HPDE6-E6E7 (cell line): ENCODE measurements at regions not wholly inside any gene's neighbourhood (a gene's known extent, or its start where the extent isn't known, plus 50 kb on each side); places are given as distances from the start of the nearest gene placed in this dataset.
"Not testable (repeated sequence)": the region's sequence is repeated elsewhere in the genome, so short reads cannot be mapped to it uniquely, and the experiment has no call there.

Experiments
- DNase-seq: peaks from one replicate; pipeline ENCODE4 v3.0.0; 2011; ENCODE audit warnings: missing footprints; ENCODE audit errors: extremely low spot score

DNA sequence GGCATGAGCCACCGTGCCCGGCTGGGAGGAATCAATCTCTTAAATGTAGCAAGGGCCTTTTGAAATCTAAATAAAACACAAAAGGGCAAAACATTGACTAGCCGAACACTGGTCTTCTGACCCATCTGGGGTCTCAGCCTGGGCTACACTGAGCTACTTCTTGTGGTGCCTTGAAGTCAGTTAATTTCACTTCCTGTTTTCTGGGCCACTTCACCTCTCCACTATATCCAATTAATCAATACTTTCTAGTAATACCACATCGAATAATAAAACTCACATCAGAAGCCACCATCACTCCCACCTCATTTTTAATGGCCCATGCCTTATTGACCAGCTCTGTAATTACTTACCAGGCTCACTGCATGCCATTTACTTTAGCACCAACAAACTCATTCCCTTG is 138.0 kb upstream of the SAMSN1 start:
- no peak for DNase-seq

DNA sequence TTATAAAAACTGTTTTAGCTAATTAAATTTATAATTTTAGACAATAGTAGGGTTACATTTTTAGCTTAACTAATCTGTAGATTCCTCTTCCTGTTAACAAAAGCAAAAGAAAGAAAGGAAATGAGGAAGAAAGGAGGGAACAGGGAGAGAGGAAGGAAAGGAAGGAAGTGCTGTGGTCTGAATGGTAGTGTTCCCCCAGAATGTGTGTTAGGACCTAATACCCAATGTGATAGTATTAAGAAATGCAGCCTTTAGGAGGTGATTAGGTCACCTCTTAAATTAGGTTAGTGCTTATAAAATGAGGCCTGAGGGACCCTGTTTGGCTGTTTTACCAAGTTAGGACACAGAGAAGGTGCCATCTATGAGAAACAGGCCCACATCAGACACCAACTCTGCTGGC is 136.9 kb upstream of the SAMSN1 start:
- DNase-seq, result no peak

DNA sequence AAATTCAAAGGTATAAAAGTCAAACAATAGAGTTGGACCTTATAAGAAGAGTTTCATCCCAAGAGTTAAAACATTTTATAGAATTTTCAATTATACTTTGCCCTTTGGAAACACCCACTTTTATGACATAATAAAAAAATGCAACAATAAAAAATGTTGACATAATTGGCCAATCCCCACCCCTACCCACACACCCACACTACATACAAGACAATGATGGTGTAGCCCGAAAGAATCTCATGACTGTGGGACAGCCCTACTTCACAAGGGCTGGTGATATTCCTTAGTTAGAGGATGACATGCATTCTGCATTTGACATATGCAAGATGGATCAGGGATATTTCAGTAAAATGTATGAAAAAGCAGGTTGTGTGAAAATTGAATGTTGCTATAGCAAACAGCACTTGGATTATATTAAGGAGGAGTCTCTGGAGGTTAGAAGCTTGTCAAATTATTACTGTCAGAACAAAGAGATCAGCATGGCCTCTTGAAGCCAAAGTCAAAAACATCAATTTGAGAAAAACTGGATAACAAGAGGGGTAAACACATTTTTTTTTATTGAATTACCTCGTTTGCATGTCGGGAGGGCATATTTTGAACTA is 133.0 kb upstream of the SAMSN1 start:
- DNase-seq, result no peak

DNA sequence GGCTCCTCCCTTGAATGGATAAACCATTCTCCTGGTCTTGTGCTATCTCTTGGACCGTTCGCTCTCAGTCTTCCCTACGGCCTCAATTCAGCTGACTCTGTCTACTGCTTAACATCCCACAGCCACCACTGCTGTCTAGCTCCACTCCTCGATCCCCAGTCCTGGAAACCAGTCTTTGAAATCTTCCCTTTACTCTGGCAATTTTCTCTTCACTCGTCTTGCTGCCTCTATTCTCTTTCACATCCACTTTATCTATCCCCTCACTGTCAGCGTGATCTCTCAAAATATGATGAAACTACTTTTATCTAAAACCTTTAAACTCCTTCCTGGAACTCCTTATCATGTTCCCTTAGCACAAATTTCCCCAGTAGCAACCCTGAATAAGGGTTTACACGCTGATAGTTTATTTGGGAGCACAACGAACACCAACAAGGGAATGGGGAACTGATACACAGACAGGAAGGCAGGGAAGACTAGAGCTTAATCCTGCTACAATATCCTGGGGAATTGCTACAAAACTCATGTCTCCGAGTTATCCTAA is 131.6 kb upstream of the SAMSN1 start:
- no peak for DNase-seq

DNA sequence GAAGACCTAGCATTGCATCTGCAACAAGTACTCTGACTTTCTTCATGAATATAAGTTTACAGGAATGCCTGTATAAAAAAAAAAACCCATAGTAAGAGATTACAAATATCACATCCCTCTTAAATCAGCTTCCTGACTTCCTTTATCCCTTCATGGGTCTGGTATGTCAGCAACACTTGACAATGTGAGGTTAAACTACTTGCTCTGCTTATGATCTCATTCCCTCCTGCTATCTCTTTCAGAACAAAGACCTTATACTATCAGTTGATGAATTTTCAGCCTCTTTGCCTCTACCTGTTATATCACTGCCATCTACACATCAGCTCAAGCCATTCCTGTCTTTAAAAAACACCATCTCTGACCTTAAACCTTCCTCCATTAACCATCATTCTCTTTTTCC is 130.9 kb upstream of the SAMSN1 start:
- DNase-seq, result no peak

DNA sequence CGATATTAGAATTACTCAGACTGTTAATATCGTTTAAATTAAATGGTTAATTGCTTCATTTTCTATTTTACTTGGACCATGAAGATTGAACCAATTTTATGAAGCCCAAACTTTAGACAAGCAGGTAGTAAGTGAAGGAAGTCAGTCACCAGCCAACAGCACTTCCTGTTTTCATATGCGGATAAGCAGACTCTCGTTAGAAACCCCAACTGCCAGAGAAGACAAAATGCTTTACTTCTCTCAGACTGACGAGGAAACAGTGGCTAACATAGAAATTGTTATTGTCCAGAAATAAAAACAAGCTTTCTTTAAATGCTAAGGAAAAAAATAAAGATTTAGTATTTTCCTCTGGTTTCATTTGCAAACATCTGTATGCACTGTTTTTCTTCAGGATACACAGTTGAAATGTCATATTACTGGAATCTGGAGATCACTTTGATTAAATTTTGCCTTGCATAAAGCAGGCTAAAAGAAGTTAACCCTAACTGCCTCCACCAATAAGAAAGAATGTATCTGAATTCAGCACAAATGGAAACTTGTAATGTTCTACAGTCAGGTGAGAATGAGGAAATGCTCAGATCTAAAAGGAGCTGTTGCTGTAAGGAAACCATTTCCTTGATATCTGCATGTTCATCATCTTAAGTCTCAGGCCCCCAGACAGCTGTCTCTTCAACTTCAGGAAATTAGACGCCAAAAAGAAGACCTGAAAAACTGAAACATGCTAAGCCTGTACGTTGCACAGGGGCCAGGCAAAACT is 129.8 kb upstream of the SAMSN1 start:
- no peak for DNase-seq

DNA sequence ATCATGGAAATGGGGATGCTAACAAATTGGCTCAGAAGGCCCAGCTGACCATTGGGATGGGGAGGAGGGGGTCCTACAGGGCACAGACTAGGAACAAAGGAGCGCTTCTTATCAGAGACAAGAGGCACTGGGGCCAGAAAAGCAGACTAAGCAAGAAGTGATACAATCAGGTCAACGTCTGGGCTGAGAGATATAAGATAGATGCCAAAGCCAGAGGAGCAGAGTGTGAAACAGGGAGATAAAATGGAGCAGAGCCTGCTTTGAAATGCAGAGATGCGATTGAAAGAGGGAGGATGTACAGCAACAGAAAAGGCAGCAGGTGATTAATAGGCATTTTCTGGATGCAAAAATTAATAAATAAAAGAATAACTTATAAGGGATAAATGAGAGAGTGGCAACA is 127.5 kb upstream of the SAMSN1 start:
- no peak for DNase-seq

DNA sequence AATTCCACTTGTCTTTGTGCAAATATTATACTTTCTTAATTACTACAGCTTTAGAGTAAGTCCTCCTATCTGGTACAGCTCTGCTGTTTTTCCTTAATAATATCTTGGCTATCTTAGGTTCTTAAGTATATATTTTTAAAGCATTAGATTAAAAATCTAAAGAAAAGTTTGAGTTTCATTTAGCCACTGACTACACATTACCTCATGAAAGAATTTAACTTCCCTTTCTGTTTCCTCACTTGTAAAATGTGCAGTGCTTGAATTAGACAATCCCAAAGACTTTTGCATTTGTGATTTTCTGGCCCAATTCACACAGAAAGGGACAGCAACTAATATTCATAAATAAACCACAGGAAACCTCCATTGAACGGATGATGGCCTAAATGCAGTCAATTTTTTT is 126.4 kb upstream of the SAMSN1 start:
- DNase-seq, result no peak

DNA sequence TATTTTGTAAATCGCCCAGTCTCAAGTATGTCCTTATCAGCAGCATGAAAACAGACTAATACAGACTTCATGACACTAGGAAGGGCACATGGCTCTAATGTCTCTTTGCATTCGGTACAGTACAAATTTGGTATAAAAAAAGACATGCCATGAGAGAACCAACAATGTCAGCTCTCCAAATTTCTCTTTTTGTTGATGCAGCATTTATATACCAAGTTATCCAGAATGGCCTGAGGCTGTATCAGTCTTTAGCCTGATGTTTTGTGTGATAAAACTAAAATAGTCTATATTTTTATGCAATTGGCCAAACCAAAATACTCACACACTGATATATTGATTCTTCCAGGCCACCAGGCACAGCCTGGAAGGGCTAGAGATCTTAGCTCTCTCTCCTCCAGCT is 124.3 kb upstream of the SAMSN1 start:
- DNase-seq, result no peak

DNA sequence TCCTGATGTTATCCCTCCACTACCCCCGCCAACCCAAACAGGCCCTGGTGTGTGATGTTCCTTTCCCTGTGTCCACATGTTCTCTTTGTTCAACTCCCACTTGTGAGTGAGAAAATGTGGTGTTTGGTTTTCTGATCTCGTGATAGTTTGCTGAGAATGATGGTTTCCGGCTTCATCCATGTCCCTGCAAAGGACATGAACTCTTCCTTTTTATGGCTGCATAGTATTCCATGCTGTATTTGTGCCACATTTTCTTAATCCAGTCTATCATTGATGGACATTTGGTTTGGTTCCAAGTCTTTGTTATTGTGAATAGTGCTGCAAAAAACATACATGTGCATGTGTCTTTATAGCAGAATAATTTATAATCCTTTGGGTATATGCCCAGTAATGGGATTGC is 123.0 kb upstream of the SAMSN1 start:
- not testable (repeated sequence) for DNase-seq

DNA sequence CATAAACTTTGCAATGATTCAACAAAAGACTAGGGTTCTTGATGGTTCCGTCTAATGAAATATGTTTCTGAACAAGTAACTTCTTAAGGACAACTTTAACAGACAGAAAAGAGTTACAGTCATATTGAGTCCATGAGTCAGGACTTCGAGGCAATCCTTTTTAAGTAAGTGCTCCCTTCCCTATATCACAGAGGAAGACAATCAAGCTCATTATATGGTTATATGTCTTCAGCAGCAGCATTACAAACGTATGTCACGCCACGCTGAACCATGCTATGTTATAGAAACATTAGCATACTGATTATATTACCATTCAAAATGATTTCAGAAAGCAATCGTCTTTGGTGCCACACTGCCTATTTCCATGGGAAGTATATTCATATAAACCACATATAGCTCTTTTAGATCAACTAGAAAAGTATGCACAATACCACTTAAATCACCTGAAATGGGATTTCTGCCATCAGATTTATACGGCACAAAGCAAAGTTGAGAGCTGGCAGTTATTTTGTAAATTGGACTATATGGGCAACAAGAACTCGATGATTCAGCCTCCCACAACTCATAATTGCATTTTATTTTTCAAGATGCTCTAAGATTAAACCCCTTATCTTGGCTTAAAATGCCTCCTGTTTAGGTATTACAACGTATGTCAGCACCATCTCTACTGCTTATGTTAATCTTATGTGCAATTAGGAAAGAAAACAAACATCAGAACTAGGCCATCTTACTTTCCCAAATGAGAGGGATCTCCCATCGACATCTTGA is 111.3 kb upstream of the SAMSN1 start:
- no peak for DNase-seq

DNA sequence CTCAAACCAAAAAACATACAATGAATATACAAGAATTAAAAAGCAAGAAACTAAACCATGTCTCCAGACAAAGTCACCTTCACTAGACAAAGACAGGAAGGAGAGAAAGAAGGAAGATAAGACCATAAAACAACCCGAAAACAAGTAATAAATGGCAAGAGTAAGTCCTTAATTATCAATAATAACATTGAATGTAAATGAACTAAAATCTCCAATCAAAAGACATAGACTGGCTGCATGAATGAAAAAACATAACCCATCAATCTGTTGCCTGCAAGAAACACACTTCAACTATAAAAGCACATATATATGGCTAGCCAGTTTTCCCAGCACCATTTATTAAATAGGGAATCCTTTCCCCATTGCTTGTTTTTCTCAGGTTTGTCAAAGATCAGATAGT is 100.8 kb upstream of the SAMSN1 start:
- no peak for DNase-seq

DNA sequence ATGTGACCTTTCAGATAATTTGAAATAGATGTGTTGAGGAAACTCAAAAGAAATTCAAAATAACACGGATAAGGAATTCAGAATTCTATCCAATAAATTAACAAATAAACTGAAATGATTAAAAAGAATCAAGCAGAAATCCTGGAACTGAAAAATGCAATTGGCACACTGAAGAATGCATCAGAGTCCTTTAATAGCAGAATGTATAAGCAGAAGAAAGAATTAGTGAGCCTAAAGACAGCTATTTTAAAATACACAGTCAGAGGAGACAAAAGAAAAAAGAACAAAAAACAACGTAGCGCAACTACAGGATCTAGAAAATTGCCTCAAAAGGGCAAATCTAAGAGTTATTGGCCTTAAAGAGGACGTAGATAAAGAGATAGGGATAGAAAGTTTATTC is 99.6 kb upstream of the SAMSN1 start:
- DNase-seq, result no peak

DNA sequence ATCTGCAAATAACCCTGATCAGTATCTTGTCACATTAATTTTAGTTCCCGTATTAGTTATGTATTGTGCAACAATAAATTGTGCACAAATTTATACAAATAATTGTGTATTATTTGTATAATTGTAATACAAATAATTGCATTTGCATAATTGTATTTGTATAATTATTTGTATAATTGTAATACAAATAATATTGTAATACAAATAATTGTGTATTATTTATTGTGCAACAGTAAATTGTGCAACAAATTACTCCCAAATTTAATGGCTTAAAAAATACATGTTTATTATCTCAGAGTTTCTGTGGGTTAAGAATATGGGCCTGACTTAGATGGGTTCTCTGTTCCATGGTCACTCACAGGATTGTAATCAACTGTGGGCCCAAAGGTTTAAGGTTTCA is 86.2 kb upstream of the SAMSN1 start:
- no peak for DNase-seq

DNA sequence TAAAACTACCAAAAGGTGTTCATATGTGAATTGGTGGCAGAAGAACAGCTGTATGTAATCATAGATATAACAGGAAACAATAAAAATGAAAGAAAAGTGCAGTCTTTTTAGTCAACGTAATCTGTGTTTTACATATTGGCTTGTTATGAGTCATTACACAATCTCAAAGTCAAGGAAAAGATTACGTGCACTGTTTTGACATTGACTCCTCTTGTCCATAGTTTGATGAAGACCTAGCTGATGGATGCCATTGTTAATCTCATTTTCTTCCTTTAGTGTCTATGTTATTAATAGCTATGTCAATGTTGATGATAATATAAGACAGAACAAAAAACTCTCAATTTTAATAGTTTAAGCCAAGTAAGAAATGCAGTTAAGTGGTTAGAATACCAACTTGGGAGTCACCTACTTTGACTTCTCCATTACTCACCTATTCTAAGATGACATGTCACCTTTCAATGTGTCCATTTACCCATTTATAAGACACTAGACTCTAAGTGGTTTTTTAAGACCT is 84.5 kb upstream of the SAMSN1 start:
- DNase-seq, result no peak

DNA sequence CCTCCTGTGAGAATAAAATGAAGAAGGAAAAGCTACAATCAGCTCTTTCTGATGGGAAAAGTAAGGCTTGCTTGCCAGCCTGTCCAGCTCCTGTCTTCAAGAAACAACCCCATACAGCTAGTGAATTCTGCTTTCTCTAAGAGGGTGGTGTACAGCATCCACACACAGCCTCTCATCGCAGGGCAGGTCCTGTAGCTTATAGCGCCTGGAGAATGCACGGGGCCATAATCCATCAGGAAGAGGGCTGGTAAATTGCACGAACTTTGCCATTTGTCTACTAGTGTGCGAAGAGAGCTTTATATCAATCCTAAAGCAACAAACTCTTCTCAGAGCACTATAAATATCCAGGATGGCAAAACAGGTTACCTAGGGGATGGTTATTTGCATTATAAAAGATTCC is 83.3 kb upstream of the SAMSN1 start:
- DNase-seq, result no peak

DNA sequence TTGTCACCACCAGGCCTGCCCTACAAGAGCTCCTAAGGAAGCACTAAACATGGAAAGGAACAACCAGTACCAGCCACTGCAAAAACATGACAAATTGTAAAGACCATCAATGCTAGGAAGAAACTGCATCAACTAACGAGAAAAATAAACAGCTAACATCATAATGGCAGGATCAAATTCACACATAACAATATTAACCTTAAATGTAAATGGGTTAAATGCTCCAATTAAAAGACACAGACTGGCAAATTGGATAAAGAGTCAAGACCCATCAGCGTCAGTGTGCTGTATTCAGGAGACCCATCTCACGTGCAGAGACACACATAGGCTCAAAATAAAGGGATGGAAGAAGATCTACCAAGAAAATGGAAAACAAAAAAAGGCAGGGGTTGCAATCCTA is 77.0 kb upstream of the SAMSN1 start:
- not testable (repeated sequence) for DNase-seq

DNA sequence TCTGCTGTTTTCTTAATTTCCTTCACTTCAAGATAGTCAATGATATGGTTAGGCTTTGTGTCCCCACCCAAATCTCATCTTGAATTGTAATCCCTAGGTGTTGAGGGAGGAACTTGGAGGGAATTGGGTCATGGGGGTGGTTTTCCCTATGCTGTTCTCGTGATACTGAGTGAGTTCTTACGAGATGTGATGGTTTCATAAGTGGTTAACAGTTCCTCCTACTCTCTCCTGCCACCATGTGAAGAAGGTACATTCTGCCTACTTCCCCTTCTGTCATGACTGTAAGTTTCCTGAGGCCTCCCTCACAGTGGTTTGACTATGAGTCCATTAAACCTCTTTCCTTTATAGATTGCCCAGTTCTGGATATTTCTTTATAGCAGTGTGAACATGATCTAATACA is 74.0 kb upstream of the SAMSN1 start:
- DNase-seq, result no peak

DNA sequence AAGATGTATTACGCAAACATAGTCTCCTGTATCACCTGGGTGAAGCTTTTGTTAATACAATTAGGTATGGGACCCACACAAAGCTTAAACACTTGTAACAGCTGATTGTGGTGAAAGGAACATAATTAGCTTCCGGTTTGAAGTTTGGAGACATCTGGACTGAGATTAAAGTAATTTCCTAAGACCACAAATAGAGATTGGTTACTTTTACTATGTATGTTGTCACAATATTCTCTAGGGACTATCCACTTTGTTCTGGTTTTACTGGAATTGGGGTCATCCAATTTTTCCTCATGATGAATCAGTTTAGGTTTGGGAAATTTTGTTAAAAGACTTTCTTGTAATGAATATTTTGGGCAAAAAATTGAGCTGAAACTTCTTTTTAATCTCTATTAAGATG is 71.8 kb upstream of the SAMSN1 start:
- DNase-seq, result no peak

DNA sequence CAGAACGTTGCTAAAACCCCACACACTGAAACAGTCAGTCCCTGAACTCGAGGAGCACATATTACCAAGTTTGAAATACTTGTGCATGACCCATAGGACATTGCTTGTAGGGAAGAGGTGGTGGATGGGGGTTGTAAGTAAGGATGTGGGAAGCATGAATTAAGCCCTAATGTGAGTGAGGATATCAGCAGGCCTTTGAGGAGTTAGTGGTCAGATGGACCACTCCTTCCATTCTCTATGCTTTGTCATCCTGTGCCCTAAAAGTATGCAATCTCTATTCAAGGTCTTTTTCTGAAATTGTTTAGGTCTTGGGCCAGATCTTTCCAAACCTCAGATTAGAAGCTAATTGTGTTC is 70.9 kb upstream of the SAMSN1 start:
- no peak for DNase-seq

DNA sequence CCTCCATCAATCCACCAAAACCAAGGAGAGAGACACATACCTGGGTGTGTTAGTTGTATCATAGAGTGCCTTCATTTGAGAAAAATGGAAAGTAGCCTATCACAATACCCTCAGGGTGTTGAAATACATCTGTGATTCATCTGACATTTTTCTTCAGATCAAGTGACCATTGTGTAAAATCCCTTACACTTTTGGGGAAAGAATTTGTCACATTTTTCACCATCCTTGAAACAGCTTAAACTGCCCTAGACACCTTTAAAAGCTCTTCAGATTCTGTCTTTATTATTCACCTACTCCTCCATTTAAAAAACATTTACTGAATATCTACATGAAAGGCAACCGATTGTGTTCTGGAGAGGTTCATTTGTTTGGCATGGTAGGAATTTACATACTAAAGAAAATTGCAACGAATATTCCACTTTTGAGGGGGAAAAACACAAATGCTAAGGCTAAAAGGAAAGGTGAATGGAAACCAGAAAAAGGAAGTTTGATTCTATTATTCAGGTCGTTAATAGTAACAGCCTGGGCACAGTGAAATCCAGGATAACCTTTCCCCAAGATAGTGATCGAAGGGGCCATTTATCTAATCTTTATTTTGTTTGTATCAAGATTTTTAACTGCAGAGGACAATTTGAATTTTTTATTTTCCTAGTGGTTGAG is 70.4 kb upstream of the SAMSN1 start:
- peak; percentile 1 for DNase-seq

DNA sequence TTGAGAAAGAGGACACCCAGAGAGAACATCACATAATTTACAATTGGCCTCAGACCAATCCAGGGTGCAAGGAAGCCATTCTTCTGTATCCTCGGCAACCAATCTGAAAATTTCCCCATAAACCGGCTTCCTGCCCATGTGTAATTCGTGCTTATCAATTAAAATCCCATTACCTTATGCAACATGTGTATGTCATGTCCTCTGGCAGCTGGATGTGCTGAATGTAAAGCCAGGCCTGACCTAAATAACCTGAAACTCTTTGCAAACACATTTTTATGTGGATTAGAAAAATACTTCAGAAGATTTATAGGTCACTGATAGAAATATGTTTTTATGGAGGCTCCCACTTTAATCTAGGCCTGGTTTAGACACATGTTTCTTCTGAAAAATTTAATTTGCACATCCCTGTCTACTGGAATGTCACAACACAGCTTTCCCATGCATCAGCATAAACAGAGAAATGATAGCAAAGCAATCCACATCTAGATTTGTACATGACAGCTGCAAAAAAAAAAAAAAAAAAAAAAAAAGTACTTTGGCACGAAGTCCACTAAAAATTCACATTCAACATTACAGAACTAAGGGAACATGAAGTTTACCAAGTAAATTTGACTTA is 69.4 kb upstream of the SAMSN1 start:
- no peak for DNase-seq
